Loucy (cell line): ENCODE measurements at regions not wholly inside any gene's neighbourhood (a gene's known extent, or its start where the extent isn't known, plus 50 kb on each side); places are given as distances from the start of the nearest gene placed in this dataset.

ENCODE experiments used
- H2AFZ ChIP-seq: fragments of 200-600 bp; sonication (generic); 2 replicates; pipeline ENCODE4 v1.6.0; 2016; ENCODE audit warnings: antibody characterized with exemption, mild to moderate bottlenecking, low read length, moderate library complexity
- H3F3A ChIP-seq: fragments of 200-600 bp; 2 replicates; pipeline ENCODE4 v1.6.0; 2016; ENCODE audit warnings: antibody characterized with exemption, low read depth, mild to moderate bottlenecking
- H3K27me3 ChIP-seq: fragments of 200-600 bp; sonication (generic); 2 replicates; pipeline ENCODE4 v1.6.1; 2014; ENCODE audit warnings: low read length, mild to moderate bottlenecking; ENCODE audit not compliant: insufficient read depth, poor library complexity, severe bottlenecking
- H3K36me3 ChIP-seq: fragments of 200-600 bp; sonication (generic); 2 replicates; pipeline ENCODE4 v1.6.1; 2016; ENCODE audit warnings: low read length; ENCODE audit not compliant: insufficient read depth
- H3K4me1 ChIP-seq: fragments of 200-600 bp; sonication (generic); 2 replicates; pipeline ENCODE4 v1.5.1; 2014; ENCODE audit warnings: low read length, mild to moderate bottlenecking; ENCODE audit not compliant: insufficient read depth, poor library complexity, severe bottlenecking
- H3K4me2 ChIP-seq: fragments of 200-600 bp; sonication (generic); 2 replicates; pipeline ENCODE4 v1.6.0; 2014; ENCODE audit warnings: antibody characterized with exemption, low read length, low read depth, mild to moderate bottlenecking; ENCODE audit not compliant: poor library complexity, severe bottlenecking
- H3K4me3 ChIP-seq: fragments of 200-600 bp; sonication (generic); 2 replicates; pipeline ENCODE4 v1.5.1; 2014; ENCODE audit warnings: low read length, mild to moderate bottlenecking, mixed read lengths; ENCODE audit not compliant: poor library complexity, severe bottlenecking
- H3K79me2 ChIP-seq: fragments of 200-600 bp; sonication (generic); 2 replicates; pipeline ENCODE4 v1.6.1; 2014; ENCODE audit warnings: low read length; ENCODE audit not compliant: insufficient read depth
- H3K9ac ChIP-seq: fragments of 200-600 bp; sonication (generic); 2 replicates; pipeline ENCODE4 v1.6.0; 2014; ENCODE audit warnings: mild to moderate bottlenecking, low read depth, low read length, moderate library complexity; ENCODE audit not compliant: poor library complexity, severe bottlenecking
- H3K9me2 ChIP-seq: fragments of 200-600 bp; sonication (generic); replicated peaks from 2 replicates; pipeline ENCODE4 v1.6.1; 2016; ENCODE audit warnings: low read depth, low read length, mixed read lengths
- H3K9me3 ChIP-seq: fragments of 200-600 bp; sonication (generic); 2 replicates; pipeline ENCODE4 v1.6.1; 2014; ENCODE audit warnings: mild to moderate bottlenecking, antibody characterized with exemption, low read length, low read depth; ENCODE audit not compliant: insufficient read depth
- H4K20me1 ChIP-seq: fragments of 200-600 bp; sonication (generic); 2 replicates; pipeline ENCODE4 v1.6.0; 2014; ENCODE audit warnings: antibody characterized with exemption, low read length, mild to moderate bottlenecking; ENCODE audit not compliant: insufficient read depth, poor library complexity, severe bottlenecking
- EZH2phosphoT487 ChIP-seq: fragments of 200-600 bp; IDR thresholded peaks from 2 replicates; pipeline ENCODE4 v1.6.1; 2018; ENCODE audit warnings: antibody characterized with exemption, mild to moderate bottlenecking, moderate library complexity, borderline replicate concordance
- TF ChIP-seq, protein P1 (sequence below): fragments of 200-600 bp; sonication (generic); conservative IDR thresholded peaks from 2 replicates; pipeline ENCODE4 v1.5.1; 2014; ENCODE audit warnings: mild to moderate bottlenecking, antibody characterized with exemption, low read length

DNA sequence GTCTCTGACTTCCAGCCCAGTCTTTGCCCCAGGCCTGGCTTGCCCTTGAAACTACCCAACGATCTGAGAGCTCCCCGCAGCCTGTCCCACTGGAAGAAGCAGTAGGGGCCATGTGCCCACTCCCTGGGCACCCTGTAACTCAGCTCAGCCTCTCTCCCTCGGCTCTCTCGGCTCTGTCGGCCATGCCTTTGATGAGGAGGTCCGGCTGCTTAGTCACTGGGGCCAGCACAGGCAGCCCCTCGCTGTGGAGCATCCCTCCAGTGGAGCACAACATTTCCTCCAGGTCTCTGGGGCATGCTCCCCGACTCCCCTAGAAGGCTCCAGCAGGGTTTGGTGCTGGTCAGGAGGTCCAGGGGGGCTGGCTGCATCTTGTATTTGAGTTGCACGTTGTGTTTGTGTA is 83.3 kb upstream of the DISP3 start:
- Histone ChIP-seq H3K9ac (no peak overlapping the region), H2AFZ (no peak overlapping the region)

DNA sequence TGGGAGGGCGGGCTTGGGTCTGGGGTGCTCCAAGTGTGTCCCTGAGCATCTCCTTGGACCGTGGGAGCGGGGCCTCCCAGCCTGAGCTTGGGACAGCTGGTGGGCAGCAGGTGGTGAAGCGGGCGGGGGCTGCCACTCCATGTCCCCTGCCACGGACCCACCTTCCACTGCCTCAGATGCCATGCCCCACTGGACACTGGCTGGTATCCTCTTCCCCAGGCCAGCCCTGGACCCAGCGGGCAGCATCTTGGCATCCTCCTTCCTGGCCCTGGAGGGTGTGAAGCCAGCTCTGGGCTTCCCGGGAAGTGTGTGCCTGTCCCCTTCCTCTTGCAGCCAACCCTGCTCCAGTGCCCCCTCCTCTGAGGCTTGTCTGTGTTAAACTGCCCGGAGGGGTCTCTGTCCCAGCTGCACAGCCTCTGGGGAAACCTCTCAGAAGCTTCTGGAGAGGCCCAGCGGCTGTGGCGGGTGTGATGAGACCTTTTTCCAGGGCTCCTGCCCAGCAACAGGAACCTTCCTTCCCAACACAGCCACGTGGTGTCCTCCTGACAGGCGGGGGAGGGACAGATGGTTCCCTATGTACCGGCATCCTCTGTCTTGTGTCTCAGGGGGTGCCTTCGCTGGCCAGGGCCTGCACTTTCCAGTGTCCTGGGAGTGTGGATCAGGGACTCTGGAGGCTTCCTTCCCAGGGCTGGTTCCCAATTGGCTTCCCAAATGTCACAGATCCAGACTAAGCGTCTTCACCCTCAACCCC is 81.6 kb upstream of the DISP3 start:
- Histone ChIP-seq H3K36me3 (no peaks in the 10 kb centered on the region), H3K9me2 (no peaks in the 10 kb centered on the region), H4K20me1 (no peaks in the 10 kb centered on the region), H3K4me2 (no peak overlapping the region), H3K9me3 (no peaks in the 10 kb centered on the region), H3K4me1 (no peaks in the 10 kb centered on the region), H2AFZ (no peak overlapping the region), H3K9ac (no peak overlapping the region), H3F3A (no peaks in the 10 kb centered on the region), H3K79me2 (no peaks in the 10 kb centered on the region), H3K4me3 (no peak overlapping the region), H3K27me3 (no peaks in the 10 kb centered on the region)
- TF ChIP-seq EZH2phosphoT487 = no peak
- TF ChIP-seq, protein P1, sequence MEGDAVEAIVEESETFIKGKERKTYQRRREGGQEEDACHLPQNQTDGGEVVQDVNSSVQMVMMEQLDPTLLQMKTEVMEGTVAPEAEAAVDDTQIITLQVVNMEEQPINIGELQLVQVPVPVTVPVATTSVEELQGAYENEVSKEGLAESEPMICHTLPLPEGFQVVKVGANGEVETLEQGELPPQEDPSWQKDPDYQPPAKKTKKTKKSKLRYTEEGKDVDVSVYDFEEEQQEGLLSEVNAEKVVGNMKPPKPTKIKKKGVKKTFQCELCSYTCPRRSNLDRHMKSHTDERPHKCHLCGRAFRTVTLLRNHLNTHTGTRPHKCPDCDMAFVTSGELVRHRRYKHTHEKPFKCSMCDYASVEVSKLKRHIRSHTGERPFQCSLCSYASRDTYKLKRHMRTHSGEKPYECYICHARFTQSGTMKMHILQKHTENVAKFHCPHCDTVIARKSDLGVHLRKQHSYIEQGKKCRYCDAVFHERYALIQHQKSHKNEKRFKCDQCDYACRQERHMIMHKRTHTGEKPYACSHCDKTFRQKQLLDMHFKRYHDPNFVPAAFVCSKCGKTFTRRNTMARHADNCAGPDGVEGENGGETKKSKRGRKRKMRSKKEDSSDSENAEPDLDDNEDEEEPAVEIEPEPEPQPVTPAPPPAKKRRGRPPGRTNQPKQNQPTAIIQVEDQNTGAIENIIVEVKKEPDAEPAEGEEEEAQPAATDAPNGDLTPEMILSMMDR = no peak

More for the DNA sequence above, 83.3 kb upstream of the DISP3 start:
- Histone ChIP-seq H4K20me1 (no peaks in the 10 kb centered on the region), H3K36me3 (no peaks in the 10 kb centered on the region), H3K4me2 (no peak overlapping the region), H3F3A (no peaks in the 10 kb centered on the region), H3K4me1 (no peaks in the 10 kb centered on the region), H3K9me3 (no peaks in the 10 kb centered on the region), H3K79me2 (no peaks in the 10 kb centered on the region), H3K4me3 (no peak overlapping the region), H3K9me2 (no peaks in the 10 kb centered on the region), H3K27me3 (no peaks in the 10 kb centered on the region)
- TF ChIP-seq, protein P1 = no peak
- no peak for TF ChIP-seq EZH2phosphoT487

DNA sequence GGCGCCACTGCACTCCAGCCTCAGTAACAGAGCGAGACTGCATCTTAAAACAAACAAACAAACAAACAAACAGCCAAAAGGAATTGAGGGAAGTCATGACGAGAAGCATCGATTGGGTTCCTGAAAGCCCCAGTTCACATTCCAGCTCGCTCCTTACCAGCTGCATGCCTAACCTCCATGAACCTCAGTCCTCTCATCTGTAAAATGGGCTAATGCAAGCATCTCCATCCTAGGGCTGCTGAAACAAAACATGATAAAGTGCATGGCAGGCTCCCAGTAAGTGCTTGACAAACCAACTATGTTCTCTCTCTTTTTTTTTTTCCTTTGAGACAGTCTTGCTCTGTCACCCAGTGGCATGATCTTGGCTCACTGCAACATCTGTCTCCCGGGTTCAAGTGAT is 79.7 kb upstream of the DISP3 start:
- no peak for TF ChIP-seq EZH2phosphoT487
- TF ChIP-seq, protein P1 = no peak
- Histone ChIP-seq H3K9ac (no peak overlapping the region), H3K27me3 (no peaks in the 10 kb centered on the region)

More for the DNA sequence above, 79.7 kb upstream of the DISP3 start:
- H3K4me2 ChIP-seq = no peak overlapping the region
- no peak overlapping the region for H3K4me3 ChIP-seq
- H3F3A ChIP-seq = no peaks in the 10 kb centered on the region
- H3K36me3 ChIP-seq = no peaks in the 10 kb centered on the region
- H3K9me3 ChIP-seq = no peaks in the 10 kb centered on the region
- no peaks in the 10 kb centered on the region for H4K20me1 ChIP-seq
- no peaks in the 10 kb centered on the region for H3K4me1 ChIP-seq
- H3K79me2 ChIP-seq = no peaks in the 10 kb centered on the region
- H3K9me2 ChIP-seq = no peaks in the 10 kb centered on the region
- no peak overlapping the region for H2AFZ ChIP-seq
